GM10266 (cell line): ENCODE measurements at regions not wholly inside any gene's neighbourhood (a gene's known extent, or its start where the extent isn't known, plus 50 kb on each side); places are given as distances from the start of the nearest gene placed in this dataset.

Source experiments
- DNase-seq: peaks from one replicate; pipeline ENCODE4 v3.0.0; 2012; ENCODE audit errors: extremely low spot score
- TF ChIP-seq, protein P1 (sequence below): IDR thresholded peaks from 2 replicates; pipeline ENCODE4 v1.5.1; 2012; ENCODE audit warnings: mild to moderate bottlenecking, low read depth; ENCODE audit not compliant: control insufficient read depth, insufficient read depth; ENCODE audit errors: missing control alignments

DNA sequence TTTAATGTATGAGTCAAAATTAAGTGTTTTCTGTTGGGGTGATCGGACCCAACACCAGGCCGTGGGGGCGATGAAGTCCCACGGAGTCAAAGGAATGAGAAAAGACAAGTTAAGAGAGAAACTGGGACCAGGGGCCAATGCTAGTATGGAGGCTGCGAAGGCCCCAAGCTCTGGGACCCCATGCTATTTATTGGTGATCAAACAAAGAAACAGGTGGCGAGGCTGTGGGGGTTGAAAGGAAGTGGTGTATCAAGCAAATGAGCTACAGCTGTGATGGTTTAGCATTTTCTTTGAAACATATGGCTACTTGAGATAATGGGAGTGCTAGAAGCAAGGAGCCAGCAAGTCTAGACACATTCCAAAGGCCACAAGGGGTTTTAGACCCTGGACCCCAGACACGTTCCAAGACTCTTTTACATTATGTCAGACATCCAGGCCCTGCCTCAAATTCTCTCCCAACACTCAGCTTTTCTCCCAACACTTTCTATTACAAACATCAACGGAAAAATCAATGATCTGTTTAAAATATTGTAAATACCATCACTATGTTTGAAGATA is 56.0 kb upstream of the SNRPN start:
- TF ChIP-seq, protein P1, sequence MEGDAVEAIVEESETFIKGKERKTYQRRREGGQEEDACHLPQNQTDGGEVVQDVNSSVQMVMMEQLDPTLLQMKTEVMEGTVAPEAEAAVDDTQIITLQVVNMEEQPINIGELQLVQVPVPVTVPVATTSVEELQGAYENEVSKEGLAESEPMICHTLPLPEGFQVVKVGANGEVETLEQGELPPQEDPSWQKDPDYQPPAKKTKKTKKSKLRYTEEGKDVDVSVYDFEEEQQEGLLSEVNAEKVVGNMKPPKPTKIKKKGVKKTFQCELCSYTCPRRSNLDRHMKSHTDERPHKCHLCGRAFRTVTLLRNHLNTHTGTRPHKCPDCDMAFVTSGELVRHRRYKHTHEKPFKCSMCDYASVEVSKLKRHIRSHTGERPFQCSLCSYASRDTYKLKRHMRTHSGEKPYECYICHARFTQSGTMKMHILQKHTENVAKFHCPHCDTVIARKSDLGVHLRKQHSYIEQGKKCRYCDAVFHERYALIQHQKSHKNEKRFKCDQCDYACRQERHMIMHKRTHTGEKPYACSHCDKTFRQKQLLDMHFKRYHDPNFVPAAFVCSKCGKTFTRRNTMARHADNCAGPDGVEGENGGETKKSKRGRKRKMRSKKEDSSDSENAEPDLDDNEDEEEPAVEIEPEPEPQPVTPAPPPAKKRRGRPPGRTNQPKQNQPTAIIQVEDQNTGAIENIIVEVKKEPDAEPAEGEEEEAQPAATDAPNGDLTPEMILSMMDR, result no peak
- no peak for DNase-seq

DNA sequence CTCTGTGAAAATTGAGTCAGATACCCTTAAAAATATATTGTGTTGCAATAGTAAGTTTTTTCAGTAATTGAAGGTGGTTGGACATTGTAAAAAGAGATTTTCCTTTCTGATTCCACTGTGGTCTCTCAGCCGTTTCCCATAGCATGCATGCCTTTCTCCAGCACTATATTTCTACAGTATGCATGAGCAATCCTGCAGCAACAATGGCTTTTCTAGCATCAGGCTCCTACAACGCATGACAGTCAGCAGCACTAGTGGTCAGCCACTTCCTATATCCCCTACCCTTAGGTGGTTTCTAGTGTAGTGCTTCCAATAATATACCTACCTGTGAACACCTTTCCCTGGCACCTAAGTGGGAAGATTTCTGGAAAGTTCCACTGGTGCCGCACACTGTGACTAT is 55.4 kb upstream of the SNRPN start:
- DNase-seq, result no peak
- TF ChIP-seq, protein P1, result no peak

DNA sequence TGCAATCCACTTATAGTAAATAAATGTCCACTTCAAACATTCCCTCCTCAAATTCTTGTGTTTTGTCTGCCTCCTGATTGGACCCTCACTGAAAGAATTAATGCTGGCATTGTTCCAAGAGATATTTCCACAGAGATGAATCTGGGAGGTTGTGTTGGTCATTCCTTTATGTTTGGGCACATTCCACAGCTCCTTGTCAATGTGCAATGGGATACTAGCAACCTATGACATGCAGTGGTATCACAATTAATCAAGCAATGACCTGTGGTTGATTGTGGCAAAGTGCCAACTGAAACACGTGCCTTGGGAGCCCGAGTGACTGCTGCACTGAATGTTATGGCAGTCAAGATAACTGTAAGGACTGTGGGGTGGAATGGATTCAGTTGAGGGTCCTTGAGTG is 55.0 kb upstream of the SNRPN start:
- TF ChIP-seq, protein P1, result no peak
- no peak for DNase-seq

DNA sequence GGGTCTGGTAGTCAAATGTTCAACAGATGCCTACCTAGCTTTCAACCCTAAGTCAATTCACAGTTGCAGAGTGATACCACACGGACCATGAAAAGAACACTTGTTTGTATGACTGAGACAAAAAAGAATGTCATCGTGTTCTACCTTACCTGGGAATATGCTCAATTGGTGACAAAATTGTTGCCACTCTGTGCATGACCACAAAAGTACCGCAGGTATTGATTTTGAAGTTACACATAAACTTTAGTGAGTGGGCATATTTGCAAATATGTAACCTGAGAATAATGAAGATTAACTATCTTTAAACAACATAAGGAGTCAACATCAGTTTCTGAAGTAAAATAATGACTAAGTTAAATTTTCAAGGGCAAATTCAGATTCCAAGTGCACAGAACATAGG is 53.4 kb upstream of the SNRPN start:
- TF ChIP-seq, protein P1, result no peak

More for the DNA sequence above, 53.4 kb upstream of the SNRPN start:
- DNase-seq, result no peak
